HL-60 (cell line): ENCODE measurements at regions not wholly inside any gene's neighbourhood (a gene's known extent, or its start where the extent isn't known, plus 50 kb on each side); places are given as distances from the start of the nearest gene placed in this dataset.

ENCODE experiments used
- DNase-seq, 2 experiments: peaks; one replicate each; pipeline ENCODE4 v3.0.0-alpha.2; 2010 to 2020; ENCODE audit warnings: low read depth in 1 of 2, low spot score in 1 of 2
- H3K27ac ChIP-seq: fragments of 250-450 bp; sonication (Bioruptor Pico); replicated peaks from 2 replicates; pipeline ENCODE4 v1.5.1; 2020; ENCODE audit warnings: mild to moderate bottlenecking, moderate library complexity
- H3K27me3 ChIP-seq: fragments of 250-450 bp; sonication (Bioruptor Pico); 2 replicates; pipeline ENCODE4 v1.5.1; 2021; ENCODE audit warnings: mild to moderate bottlenecking, moderate library complexity; ENCODE audit not compliant: insufficient read depth, poor library complexity, severe bottlenecking
- H3K4me3 ChIP-seq: replicated peaks from 2 replicates; pipeline ENCODE4 v1.5.1; 2011; ENCODE audit warnings: mild to moderate bottlenecking, control low read depth, low read length; ENCODE audit not compliant: insufficient read depth
- CTCF ChIP-seq: IDR thresholded peaks from one replicate; pipeline ENCODE4 v1.5.1; 2011; ENCODE audit warnings: low read length, control low read depth, inconsistent platforms; ENCODE audit not compliant: insufficient read depth
- GABPA ChIP-seq: IDR thresholded peaks from 2 replicates; pipeline ENCODE4 v1.6.1; 2012; ENCODE audit warnings: low read depth
- POLR2AphosphoS5 ChIP-seq: IDR thresholded peaks from 2 replicates; pipeline ENCODE4 v1.6.1; 2012; ENCODE audit warnings: low read depth
- REST ChIP-seq: IDR thresholded peaks from 2 replicates; pipeline ENCODE4 v1.6.1; 2012; ENCODE audit warnings: low read depth; ENCODE audit not compliant: insufficient replicate concordance
- SPI1 ChIP-seq: IDR thresholded peaks from 2 replicates; pipeline ENCODE4 v1.6.1; 2012; ENCODE audit warnings: low read depth, mild to moderate bottlenecking, borderline replicate concordance

- TF ChIP-seq REST (no peak), CTCF (no peak), GABPA (no peak), SPI1 (no peak), POLR2AphosphoS5 (no peak)
- H3K27me3 ChIP-seq = no peaks in the 10 kb centered on the region
- H3K27ac ChIP-seq = no peak overlapping the region
- no peak for DNase-seq
- H3K4me3 ChIP-seq = no peak overlapping the region
These were observed 696.3 kb downstream of the PCDH7 start for GRCh38 chr4:31416498-31416897.

GRCh38 chr4:31417040-31417439 is 696.9 kb downstream of the PCDH7 start:
- no peak for TF ChIP-seq SPI1
- TF ChIP-seq CTCF = no peak
- TF ChIP-seq GABPA = no peak
- no peaks in the 10 kb centered on the region for H3K27me3 ChIP-seq
- DNase-seq = no peak
- H3K4me3 ChIP-seq = no peak overlapping the region
- no peak overlapping the region for H3K27ac ChIP-seq

GRCh38 chr4:31422006-31422405 is 701.8 kb downstream of the PCDH7 start:
- Histone ChIP-seq H3K27ac (no peak overlapping the region), H3K4me3 (no peak overlapping the region), H3K27me3 (no peaks in the 10 kb centered on the region)
- TF ChIP-seq GABPA (no peak), REST (no peak), POLR2AphosphoS5 (no peak), SPI1 (no peak), CTCF (no peak)
- no peak for DNase-seq

GRCh38 chr4:31427691-31428090 is 707.5 kb downstream of the PCDH7 start:
- no peak for DNase-seq
- Histone ChIP-seq H3K27me3 (no peaks in the 10 kb centered on the region), H3K27ac (no peak overlapping the region), H3K4me3 (no peak overlapping the region)
- TF ChIP-seq SPI1 (no peak), GABPA (no peak), POLR2AphosphoS5 (no peak), CTCF (no peak), REST (no peak)
